A549 (cell line): ENCODE measurements at regions not wholly inside any gene's neighbourhood (a gene's known extent, or its start where the extent isn't known, plus 50 kb on each side); places are given as distances from the start of the nearest gene placed in this dataset.

Source experiments
- CTCF ChIP-seq: fragments of >200 bp; sonication (Bioruptor Twin); formaldehyde crosslinking; IDR thresholded peaks from 3 replicates; pipeline ENCODE4 v1.5.1; 2016
- EP300 ChIP-seq, 2 experiments: fragments of >200 bp; sonication (Bioruptor Twin); formaldehyde crosslinking; IDR thresholded peaks; 2 replicates in 1 of 2; 3 replicates in 1 of 2; pipeline ENCODE4 v1.6.1; 2016 to 2017
- HOXB13 ChIP-seq: fragments of 250-450 bp; sonication (Bioruptor Pico); IDR thresholded peaks from 2 replicates; pipeline ENCODE4 v1.5.0; 2020; ENCODE audit warnings: low read depth, mild to moderate bottlenecking, moderate library complexity
- RARB ChIP-seq: fragments of 250-450 bp; sonication (Bioruptor Pico); IDR thresholded peaks from 2 replicates; pipeline ENCODE4 v1.8.0; 2021; ENCODE audit warnings: mild to moderate bottlenecking, moderate library complexity

GRCh38 chr9:81031422-81032029, 657.8 kb downstream of the TLE1 start:
- TF ChIP-seq RARB (no peak), HOXB13 (no peak), CTCF (no peak), EP300 (IDR thresholded peaks at IDR 0.05) (no peak)
